ENCODE measurements at regions not wholly inside any gene's neighbourhood (a gene's known extent, or its start where the extent isn't known, plus 50 kb on each side); places are given as distances from the start of the nearest gene placed in this dataset.
"Not testable (repeated sequence)": the region's sequence is repeated elsewhere in the genome, so short reads cannot be mapped to it uniquely, and the experiment has no call there.

- Mint-ChIP-seq H3K27ac (ENCODE audit: unreplicated experiment) (no peak overlapping the region), H3K4me1 (ENCODE audit: low read depth, unreplicated experiment) (no peaks in the 10 kb centered on the region), H3K4me3 (ENCODE audit: unreplicated experiment) (no peak overlapping the region), H3K27me3 (ENCODE audit: unreplicated experiment) (no peaks in the 10 kb centered on the region), H3K9me3 (ENCODE audit: unreplicated experiment) (peaks cover 3% of the 10 kb centered on the region), H3K36me3 (ENCODE audit: unreplicated experiment) (peaks cover 20% of the 10 kb centered on the region)
- TF ChIP-seq CTCF (IDR thresholded peaks at IDR 0.05; ENCODE audit: partially characterized antibody, unreplicated experiment), result no peak
- DNase-seq, result no peak
Measured at GRCh38 chr2:7655629-7656028, 738.4 kb downstream of the RNF144A start.

GRCh38 chr2:7657526-7657925 lies 740.3 kb downstream of the RNF144A start:
- not testable (repeated sequence) for DNase-seq; H3K4me3 Mint-ChIP-seq (ENCODE audit: unreplicated experiment); H3K27ac Mint-ChIP-seq (ENCODE audit: unreplicated experiment); H3K27me3 Mint-ChIP-seq (ENCODE audit: unreplicated experiment); H3K9me3 Mint-ChIP-seq (ENCODE audit: unreplicated experiment); H3K4me1 Mint-ChIP-seq (ENCODE audit: low read depth, unreplicated experiment)
- H3K36me3 Mint-ChIP-seq (ENCODE audit: unreplicated experiment), result peaks cover 19% of the 10 kb centered on the region

GRCh38 chr2:7658486-7658885 lies 741.3 kb downstream of the RNF144A start:
- Mint-ChIP-seq H3K4me3 (ENCODE audit: unreplicated experiment) (no peak overlapping the region), H3K36me3 (ENCODE audit: unreplicated experiment) (peaks cover 19% of the 10 kb centered on the region), H3K4me1 (ENCODE audit: low read depth, unreplicated experiment) (no peaks in the 10 kb centered on the region), H3K27ac (ENCODE audit: unreplicated experiment) (no peak overlapping the region), H3K9me3 (ENCODE audit: unreplicated experiment) (peaks cover 3% of the 10 kb centered on the region), H3K27me3 (ENCODE audit: unreplicated experiment) (no peaks in the 10 kb centered on the region)
- DNase-seq, result no peak
- no peak for TF ChIP-seq CTCF (IDR thresholded peaks at IDR 0.05; ENCODE audit: partially characterized antibody, unreplicated experiment)

GRCh38 chr2:7660816-7661215 lies 743.6 kb downstream of the RNF144A start:
- DNase-seq, result no peak
- Mint-ChIP-seq H3K4me1 (ENCODE audit: low read depth, unreplicated experiment) (peaks cover 14% of the 10 kb centered on the region), H3K36me3 (ENCODE audit: unreplicated experiment) (peaks cover 19% of the 10 kb centered on the region), H3K4me3 (ENCODE audit: unreplicated experiment) (no peak overlapping the region), H3K27ac (ENCODE audit: unreplicated experiment) (no peak overlapping the region), H3K27me3 (ENCODE audit: unreplicated experiment) (peaks cover 3% of the 10 kb centered on the region), H3K9me3 (ENCODE audit: unreplicated experiment) (peaks cover 8% of the 10 kb centered on the region)
- TF ChIP-seq CTCF (IDR thresholded peaks at IDR 0.05; ENCODE audit: partially characterized antibody, unreplicated experiment), result no peak

- H3K27me3 Mint-ChIP-seq (ENCODE audit: unreplicated experiment), result peaks cover 7% of the 10 kb centered on the region
Measured at GRCh38 chr2:7661502-7661901, 744.3 kb downstream of the RNF144A start.

More at GRCh38 chr2:7661502-7661901, 744.3 kb downstream of the RNF144A start:
- H3K27ac Mint-ChIP-seq (ENCODE audit: unreplicated experiment), result no peak overlapping the region
- H3K4me1 Mint-ChIP-seq (ENCODE audit: low read depth, unreplicated experiment), result peaks cover 21% of the 10 kb centered on the region
- no peak for DNase-seq
- peaks cover 14% of the 10 kb centered on the region for H3K9me3 Mint-ChIP-seq (ENCODE audit: unreplicated experiment)
- no peak overlapping the region for H3K4me3 Mint-ChIP-seq (ENCODE audit: unreplicated experiment)
- TF ChIP-seq CTCF (IDR thresholded peaks at IDR 0.05; ENCODE audit: partially characterized antibody, unreplicated experiment), result no peak
- H3K36me3 Mint-ChIP-seq (ENCODE audit: unreplicated experiment), result peaks cover 19% of the 10 kb centered on the region
